HG03025 (cell line): ENCODE measurements at regions not wholly inside any gene's neighbourhood (a gene's known extent, or its start where the extent isn't known, plus 50 kb on each side); places are given as distances from the start of the nearest gene placed in this dataset.
"Not testable (repeated sequence)": the region's sequence is repeated elsewhere in the genome, so short reads cannot be mapped to it uniquely, and the experiment has no call there.

Source experiments
- ATAC-seq: cut with Tn5 transposase; IDR thresholded peaks from one replicate; pipeline ENCODE4 v1.9.1; 2021; ENCODE audit warnings: mild to moderate bottlenecking, moderate library complexity; ENCODE audit not compliant: unreplicated experiment, low FRiP score

DNA sequence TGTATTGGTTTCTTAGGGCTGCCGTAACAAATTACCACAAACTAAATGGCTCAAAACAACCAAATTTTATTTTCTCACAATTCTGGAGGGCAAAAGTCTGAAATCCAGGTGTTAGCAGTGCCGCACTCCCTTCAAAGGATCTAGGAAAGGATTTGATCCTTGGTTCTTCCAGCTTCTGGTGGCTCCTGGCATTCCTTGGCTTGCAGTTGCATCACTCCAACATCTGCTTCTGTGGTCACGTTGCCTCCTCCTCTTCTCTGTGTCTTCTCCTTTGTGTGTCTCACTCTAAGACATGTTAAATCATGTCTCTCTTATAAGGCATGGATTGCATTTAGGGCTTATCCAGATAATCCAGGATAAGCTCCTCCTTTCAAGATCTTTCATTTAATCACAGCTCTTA, 262.2 kb downstream of the MEX3B start:
- ATAC-seq = no peak

DNA sequence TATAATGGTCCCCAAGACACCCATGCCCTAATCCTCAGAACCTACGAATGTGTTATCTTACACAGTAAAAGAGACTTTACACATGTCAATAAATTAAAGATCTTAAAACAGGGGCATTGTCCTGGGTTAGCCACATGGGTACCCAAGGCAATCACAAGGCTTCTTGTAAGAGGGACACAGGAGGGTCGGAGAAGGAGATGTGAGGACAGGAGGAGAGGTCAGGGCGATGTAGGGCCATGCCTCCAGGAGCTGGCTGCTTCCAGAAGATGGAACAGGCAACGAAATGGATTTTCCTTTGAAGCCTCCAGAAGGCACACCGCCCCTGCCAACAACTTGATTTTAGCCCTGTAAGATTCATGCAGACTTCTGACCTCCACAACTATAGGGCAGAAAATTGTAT, 262.7 kb downstream of the MEX3B start:
- no peak for ATAC-seq

DNA sequence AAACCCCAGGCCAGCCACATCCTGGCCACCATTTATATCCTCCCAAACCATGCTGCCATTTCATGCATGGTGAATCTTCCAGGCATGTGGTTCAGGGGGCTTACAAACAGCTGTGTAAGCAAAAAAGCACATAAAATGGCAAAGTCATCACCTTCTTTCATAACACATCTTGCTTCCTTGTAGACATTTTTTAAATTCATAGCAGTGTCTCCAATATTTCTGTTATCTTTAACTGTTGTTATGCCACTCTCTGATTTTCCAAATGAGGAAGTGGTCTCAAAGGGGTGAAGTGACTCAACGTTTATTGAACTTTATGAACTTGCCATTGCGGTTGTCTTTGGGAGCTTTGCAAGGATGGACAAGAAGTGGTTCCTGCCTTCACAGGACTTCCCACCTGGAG, 264.4 kb downstream of the MEX3B start:
- no peak for ATAC-seq

GRCh38 chr15:81780966-81781365, 264.9 kb downstream of the MEX3B start:
- no peak for ATAC-seq

DNA sequence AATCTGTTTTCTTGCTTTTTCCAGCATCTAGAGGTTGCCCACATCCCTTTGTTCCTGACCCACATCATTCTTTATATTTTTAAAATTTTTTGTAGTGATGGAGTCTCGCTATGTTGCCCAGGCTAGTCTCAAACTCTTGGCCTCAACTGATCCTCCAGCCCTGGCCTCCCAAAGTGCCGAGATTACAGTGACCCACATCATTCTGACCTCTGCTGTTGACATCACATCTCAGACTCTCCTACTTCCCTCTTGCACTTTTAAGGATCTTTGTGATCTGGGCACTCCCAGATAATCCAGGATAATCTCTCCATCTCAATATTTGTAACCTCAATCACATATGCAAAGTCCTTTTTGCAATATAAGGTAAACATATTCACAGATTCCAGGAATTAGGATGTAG, 266.6 kb downstream of the MEX3B start:
- ATAC-seq = no peak

- no peak for ATAC-seq
Observed at GRCh38 chr15:81777546-81777945, 268.3 kb downstream of the MEX3B start.

- ATAC-seq = no peak
Observed at GRCh38 chr15:81776976-81777375, 268.8 kb downstream of the MEX3B start.

DNA sequence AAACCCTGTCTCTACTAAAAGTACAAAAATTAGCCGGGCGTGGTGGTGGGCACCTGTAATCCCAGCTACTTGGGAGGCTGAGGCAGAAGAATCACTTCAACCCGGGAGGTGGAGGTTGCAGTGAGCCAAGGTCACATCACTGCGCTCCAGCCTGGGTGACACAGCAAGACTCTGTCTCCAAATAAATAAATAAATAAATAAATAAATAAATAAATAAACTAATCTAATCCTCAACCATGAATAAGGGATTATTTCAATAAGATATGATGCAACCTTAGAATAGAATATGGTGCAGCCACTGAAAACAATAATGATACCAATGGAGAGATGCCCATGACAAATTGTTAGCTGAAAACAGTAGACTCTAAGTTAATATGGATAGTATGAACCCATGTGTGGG, 270.0 kb downstream of the MEX3B start:
- ATAC-seq = not testable (repeated sequence)

GRCh38 chr15:81774309-81774708, 271.5 kb downstream of the MEX3B start:
- no peak for ATAC-seq

DNA sequence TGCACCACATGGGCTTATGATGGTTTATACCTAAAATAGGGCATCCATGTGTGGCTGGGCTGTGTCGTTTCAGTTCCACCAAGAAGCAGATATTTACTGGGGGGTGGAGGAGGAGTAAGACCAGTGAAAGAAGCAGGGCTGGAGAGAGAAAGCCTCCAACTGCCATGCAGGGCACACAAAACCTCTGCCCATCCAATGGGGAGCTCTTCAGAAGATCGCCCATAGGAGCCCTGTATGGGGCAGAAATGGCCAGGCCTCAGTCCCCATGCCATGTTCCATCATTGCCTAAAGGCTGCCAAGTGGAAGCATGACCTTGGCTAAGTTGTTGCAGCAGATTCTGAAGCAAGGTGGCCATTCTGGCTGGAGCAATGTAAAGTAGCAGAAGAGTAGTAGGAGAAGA, 277.0 kb downstream of the MEX3B start:
- ATAC-seq = no peak

DNA sequence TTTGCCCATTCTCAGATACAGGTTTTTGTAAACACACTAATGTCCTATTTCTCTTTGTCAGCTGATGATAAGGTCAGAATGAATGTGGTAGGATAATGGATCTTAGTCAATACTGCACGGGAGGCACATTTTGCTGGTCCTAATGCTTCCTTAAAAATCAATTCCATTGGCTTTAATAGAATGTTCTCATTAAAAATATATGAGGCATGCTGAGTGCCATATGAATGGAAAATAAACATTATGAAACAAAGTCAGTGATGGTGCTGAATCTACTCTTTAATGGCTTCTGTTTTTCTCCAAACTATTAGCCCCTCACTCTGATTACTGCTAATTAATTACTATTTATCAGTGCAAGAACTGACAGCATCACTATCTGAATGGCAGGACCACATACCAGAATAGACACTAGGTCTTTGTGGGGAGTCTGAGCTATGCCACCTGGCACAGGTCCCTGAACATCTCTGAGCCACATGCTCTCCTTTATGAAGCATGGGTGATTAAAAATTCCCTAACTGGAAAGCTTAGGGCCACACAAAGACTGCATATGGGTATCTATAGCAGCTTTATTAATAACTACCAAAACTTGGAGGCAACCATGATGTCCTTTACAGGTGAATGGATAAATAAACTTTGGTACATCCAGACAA, 278.9 kb downstream of the MEX3B start:
- no peak for ATAC-seq

GRCh38 chr15:81765816-81766215, 280.0 kb downstream of the MEX3B start:
- ATAC-seq = no peak

DNA sequence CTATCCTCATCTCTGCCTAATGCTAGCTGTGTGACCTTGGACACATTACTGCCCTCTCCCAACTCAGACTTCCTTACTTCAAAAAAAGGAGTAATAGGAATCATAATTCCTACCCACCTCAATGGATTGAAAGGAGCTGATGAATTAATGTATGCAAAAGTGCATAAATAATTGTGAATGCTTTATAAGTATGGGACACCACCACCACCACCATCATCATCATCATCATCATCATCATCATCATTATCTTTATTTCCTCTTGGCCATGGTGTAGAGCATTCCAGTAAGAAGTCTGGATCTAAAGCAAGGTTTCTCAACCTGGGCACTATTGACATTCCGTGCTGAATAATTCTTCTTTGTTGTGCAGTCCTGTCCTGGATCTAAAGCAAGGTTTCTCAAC, 282.5 kb downstream of the MEX3B start:
- no peak for ATAC-seq

- ATAC-seq = no peak
Observed at GRCh38 chr15:81760686-81761085, 285.1 kb downstream of the MEX3B start.

DNA sequence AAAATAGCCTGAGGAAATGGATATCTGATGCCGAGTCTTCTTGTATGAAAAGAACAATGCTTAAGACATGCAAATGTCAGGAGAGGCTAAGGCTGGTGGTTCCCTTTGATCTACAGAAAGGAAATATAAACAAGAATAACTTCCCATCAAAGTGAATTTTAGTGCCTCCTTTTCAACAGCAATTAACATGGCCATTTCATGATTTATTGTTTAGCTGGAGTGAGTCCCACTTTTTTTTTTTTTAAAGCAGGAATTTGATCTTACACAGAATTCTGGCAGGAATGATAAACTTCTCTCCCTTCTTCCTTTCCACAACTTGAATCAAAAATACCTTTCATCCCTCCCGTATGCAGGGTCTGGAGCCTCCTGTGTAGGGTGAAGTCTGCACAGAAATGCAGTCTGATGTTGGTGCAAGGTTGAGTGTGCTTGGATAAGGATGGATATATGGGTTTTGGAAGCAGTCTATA, 287.0 kb downstream of the MEX3B start:
- no peak for ATAC-seq

- no peak for ATAC-seq
Observed at GRCh38 chr15:81755626-81756025, 290.2 kb downstream of the MEX3B start.

DNA sequence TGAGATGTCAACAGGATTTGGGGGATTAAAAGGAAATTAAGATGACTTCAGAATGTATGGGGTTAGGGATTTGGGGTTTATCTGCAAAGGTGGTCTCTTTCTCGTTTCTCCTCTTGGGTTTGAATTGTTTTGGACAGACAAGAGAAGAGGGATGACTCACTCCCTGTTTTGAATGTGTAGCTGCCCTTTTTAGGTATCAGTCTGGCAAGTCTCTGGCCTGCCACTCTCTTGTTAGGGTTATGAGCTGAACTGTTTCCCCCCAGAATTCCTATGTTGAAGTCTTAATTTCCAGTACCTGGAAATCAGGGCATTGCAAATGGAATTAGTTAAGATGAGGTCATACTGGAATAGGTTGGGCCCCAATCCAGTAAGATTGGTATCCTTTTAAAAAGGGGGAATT, 291.7 kb downstream of the MEX3B start:
- ATAC-seq = no peak

GRCh38 chr15:81752974-81753373, 292.8 kb downstream of the MEX3B start:
- no peak for ATAC-seq

- no peak for ATAC-seq
Observed at GRCh38 chr15:81752546-81752942, 293.3 kb downstream of the MEX3B start.

GRCh38 chr15:81751816-81752545, 293.8 kb downstream of the MEX3B start:
- no peak for ATAC-seq

- ATAC-seq = no peak
Observed at GRCh38 chr15:81751256-81751655, 294.6 kb downstream of the MEX3B start.

DNA sequence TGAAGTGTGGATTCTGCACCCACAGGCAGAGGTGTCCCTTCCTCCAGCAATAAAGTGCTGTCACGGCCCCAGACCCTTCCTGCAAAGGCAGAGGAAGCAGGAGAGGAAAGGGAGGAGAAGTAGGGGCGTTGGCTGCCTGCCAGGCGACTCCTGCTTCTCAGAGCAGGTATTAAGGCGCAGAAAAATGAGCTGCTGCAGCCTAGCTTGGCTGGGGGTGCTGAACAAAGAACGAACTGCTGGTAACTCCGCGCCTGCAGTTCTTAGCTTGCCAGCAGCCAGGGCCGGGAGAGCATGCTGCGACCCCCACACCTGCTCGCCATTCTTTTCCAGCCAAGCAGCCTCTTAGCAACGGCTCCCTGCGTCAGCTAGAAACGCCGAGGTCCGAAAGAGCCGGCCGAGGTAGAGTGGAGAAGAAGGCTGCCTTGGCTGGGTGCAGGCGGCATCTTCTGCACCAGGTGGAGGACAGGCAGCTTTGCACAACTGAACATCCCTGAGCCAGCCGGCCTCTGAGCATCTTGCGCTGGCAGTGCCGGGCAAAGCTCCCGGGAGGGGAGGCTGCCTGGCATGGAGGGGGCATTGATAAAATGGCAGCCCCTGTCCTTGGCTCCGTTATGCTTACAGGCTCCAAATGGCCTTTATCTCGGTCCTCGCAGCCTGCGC, 296.0 kb downstream of the MEX3B start:
- no peak for ATAC-seq
